HUES48 (cell line): ENCODE measurements at regions not wholly inside any gene's neighbourhood (a gene's known extent, or its start where the extent isn't known, plus 50 kb on each side); places are given as distances from the start of the nearest gene placed in this dataset.
"Not testable (repeated sequence)": the region's sequence is repeated elsewhere in the genome, so short reads cannot be mapped to it uniquely, and the experiment has no call there.

Experiments
- H3K27ac ChIP-seq: one replicate; pipeline ENCODE4 v1.7.0; 2013; ENCODE audit warnings: low read depth, low read length, inconsistent platforms
- H3K27me3 ChIP-seq: 2 replicates; pipeline ENCODE4 v1.6.1; 2013; ENCODE audit warnings: mild to moderate bottlenecking, low read length; ENCODE audit not compliant: control insufficient read depth, insufficient read depth
- H3K36me3 ChIP-seq: 2 replicates; pipeline ENCODE4 v1.6.1; 2013; ENCODE audit warnings: low read length; ENCODE audit not compliant: control insufficient read depth, insufficient read depth
- H3K4me1 ChIP-seq: 2 replicates; pipeline ENCODE4 v1.6.1; 2013; ENCODE audit warnings: mild to moderate bottlenecking, low read length; ENCODE audit not compliant: control insufficient read depth, insufficient read depth
- H3K4me3 ChIP-seq: 2 replicates; pipeline ENCODE4 v1.5.1; 2013; ENCODE audit warnings: mild to moderate bottlenecking, low read depth, low read length
- H3K9ac ChIP-seq: 2 replicates; pipeline ENCODE4 v1.6.1; 2013; ENCODE audit warnings: mild to moderate bottlenecking, low read depth, low read length, moderate library complexity
- H3K9me3 ChIP-seq: 2 replicates; pipeline ENCODE4 v1.6.1; 2013; ENCODE audit warnings: low read length; ENCODE audit not compliant: control insufficient read depth, insufficient read depth

GRCh38 chr14:38547961-38548490 is 292.1 kb upstream of the CLEC14A start:
- no peaks in the 10 kb centered on the region for H3K27me3 ChIP-seq
- H3K4me1 ChIP-seq: peaks cover 12% of the 10 kb centered on the region; the same call in 1 of the 2 replicates
- H3K4me3 ChIP-seq: no peak overlapping the region
- H3K27ac ChIP-seq: no peak overlapping the region
- no peak overlapping the region for H3K9ac ChIP-seq
- H3K9me3 ChIP-seq: no peaks in the 10 kb centered on the region
- H3K36me3 ChIP-seq: no peaks in the 10 kb centered on the region

DNA sequence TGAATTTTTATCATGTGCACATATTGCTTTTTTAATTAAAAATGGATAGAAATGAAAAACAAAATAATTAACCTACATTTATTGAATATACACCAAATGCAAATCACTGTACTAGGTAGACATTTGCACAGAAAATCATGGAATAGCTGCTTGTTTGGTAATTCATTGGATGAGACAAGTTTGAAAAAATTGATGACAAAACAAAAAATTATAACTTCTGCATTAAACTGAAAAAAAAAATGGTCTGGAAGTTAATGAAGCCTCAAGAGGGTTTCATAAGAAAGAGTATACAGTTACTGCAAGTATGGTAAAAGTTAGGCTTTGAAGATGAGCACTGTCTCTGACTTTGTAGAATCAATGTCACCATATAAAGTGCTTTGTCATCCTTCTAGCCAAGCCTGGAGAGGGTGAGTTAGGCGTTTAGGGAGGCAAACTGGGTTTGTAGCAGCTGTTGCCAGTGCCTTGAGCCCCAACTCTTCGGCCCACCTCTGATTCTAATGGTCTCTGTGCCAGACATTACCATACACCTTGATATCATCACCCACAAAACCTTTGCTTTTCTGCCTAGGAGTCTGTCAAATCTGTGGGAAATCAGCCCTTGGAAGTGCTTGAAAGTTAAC is 291.1 kb upstream of the CLEC14A start:
- Histone ChIP-seq H3K9me3 (no peaks in the 10 kb centered on the region), H3K9ac (no peak overlapping the region), H3K4me3 (no peak overlapping the region), H3K36me3 (no peaks in the 10 kb centered on the region), H3K27ac (no peak overlapping the region), H3K27me3 (no peaks in the 10 kb centered on the region), H3K4me1 (0 out of 2 replicates have a peak, but pooled peaks cover 4% of the 10 kb centered on the region)

DNA sequence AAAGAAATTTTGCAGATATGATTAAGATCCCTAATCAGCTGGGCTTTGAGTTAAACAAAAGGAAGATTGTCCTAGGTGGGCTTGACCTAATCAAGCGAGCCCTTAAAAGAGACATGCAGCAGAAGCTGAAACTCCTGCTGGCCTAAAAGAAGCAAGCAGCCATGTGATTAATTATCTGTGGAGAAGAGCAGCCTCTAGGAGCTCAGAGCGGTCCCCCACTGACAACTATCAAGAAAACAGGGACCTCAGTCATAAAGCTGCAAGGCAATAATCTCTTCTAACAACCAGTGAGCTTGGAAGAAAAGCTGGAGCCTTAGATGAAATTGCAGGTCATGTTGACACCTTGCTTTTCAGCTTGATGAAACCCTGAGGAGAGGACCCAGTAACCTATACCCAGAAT is 288.9 kb upstream of the CLEC14A start:
- Histone ChIP-seq H3K4me3 (no peak overlapping the region), H3K36me3 (no peaks in the 10 kb centered on the region), H3K27ac (no peak overlapping the region), H3K9ac (no peak overlapping the region), H3K27me3 (no peaks in the 10 kb centered on the region), H3K9me3 (no peaks in the 10 kb centered on the region), H3K4me1 (no peaks in the 10 kb centered on the region)

DNA sequence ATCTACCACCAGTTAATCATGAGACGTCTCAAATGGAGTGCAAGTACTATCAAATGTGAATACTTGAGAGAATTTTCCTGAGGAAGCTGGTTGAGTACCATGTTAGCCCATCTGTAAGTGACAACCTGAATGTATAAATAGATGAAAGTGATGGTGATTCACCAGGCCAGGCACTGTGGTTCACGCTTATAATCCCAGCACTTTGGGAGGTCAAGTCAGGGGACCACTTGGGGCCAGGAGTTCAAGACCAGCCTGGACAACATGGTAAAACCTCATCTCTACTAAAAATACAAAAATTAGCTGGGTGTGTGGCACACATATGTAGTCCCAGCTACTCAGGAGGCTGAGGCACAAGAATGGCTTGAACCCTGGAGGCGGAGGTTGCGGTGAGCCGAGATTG is 288.0 kb upstream of the CLEC14A start:
- not testable (repeated sequence) for H3K4me1 ChIP-seq, H3K4me3 ChIP-seq, H3K27me3 ChIP-seq, H3K9ac ChIP-seq, H3K36me3 ChIP-seq, H3K9me3 ChIP-seq, H3K27ac ChIP-seq

DNA sequence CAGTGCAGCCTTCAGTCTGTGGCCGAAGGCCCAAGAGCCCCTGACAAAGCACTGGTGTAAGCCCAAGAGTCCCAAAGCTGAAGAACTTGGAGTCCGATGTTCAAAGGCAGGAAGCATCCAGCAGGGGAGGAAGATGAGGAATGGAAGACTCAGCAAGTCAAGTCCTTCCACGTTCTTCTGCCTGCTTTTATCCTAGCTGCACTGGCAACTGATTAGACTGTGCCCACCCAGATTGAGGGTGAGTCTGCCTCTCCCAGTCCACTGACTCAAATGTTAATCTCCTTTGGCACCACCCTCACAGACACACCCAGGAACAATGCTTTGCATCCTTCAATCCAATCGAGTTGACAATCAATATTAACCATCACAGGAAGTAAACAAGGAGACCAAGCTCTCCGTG is 282.2 kb upstream of the CLEC14A start:
- H3K9ac ChIP-seq, H3K36me3 ChIP-seq, H3K27ac ChIP-seq, H3K27me3 ChIP-seq, H3K4me1 ChIP-seq, H3K9me3 ChIP-seq, H3K4me3 ChIP-seq: not testable (repeated sequence)

- Histone ChIP-seq H3K9me3 (no peaks in the 10 kb centered on the region), H3K36me3 (no peaks in the 10 kb centered on the region), H3K27me3 (no peaks in the 10 kb centered on the region), H3K9ac (no peak overlapping the region), H3K4me3 (no peak overlapping the region), H3K27ac (no peak overlapping the region), H3K4me1 (peaks cover 7% of the 10 kb centered on the region)
These were observed 280.6 kb upstream of the CLEC14A start for GRCh38 chr14:38536376-38537038.

DNA sequence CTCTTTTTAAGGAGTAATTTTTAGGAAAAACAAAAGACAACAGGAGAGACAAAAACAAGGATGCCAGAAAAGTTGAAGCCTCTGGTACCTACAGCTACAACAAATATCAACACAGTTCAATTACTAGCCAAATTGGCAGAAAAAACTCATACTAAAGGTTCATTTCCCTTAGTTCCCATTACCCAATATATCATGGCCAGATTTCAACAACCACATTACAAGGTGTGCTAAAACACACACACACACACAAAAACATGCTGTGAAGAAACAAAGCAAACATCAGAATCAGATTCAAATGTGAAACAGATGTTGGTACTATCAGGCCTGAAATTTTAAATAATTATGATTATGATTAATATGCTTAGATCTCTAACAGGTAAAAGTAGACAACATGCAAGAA is 272.7 kb upstream of the CLEC14A start:
- no peak overlapping the region for H3K9ac ChIP-seq
- H3K9me3 ChIP-seq: no peaks in the 10 kb centered on the region
- H3K36me3 ChIP-seq: no peaks in the 10 kb centered on the region
- H3K4me3 ChIP-seq: no peak overlapping the region
- H3K4me1 ChIP-seq: peaks cover 28% of the 10 kb centered on the region
- H3K27me3 ChIP-seq: no peaks in the 10 kb centered on the region
- no peak overlapping the region for H3K27ac ChIP-seq

DNA sequence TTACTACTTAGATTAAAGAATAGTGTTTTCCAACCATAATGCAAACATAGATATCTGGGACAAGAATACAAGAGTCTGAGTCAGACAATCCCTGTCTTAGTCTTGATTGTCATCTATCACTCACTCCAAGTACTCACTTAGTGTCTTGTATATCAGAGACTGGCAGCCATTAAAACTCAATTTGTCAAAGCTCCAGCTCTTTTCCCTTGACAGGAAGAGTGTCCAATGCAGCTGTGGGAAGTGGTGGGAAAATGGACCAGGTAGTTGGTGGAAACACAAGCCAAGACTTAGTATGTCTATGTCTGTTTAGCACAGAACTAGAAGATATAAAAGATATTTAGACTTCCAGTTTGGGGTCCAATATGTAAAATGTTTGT is 271.6 kb upstream of the CLEC14A start:
- Histone ChIP-seq H3K4me3 (no peak overlapping the region), H3K27me3 (no peaks in the 10 kb centered on the region), H3K27ac (no peak overlapping the region), H3K4me1 (peaks cover 28% of the 10 kb centered on the region), H3K9ac (no peak overlapping the region), H3K36me3 (no peaks in the 10 kb centered on the region), H3K9me3 (no peaks in the 10 kb centered on the region)

GRCh38 chr14:38526826-38527501 is 271.1 kb upstream of the CLEC14A start:
- H3K36me3 ChIP-seq: no peaks in the 10 kb centered on the region
- H3K9me3 ChIP-seq: no peaks in the 10 kb centered on the region
- H3K27ac ChIP-seq: no peak overlapping the region
- H3K9ac ChIP-seq: no peak overlapping the region
- H3K4me3 ChIP-seq: no peak overlapping the region
- H3K4me1 ChIP-seq: peaks cover 28% of the 10 kb centered on the region
- no peaks in the 10 kb centered on the region for H3K27me3 ChIP-seq

- H3K4me1 ChIP-seq: peaks cover 28% of the 10 kb centered on the region
These were observed 269.0 kb upstream of the CLEC14A start for GRCh38 chr14:38524636-38525509.

More at GRCh38 chr14:38524636-38525509, 269.0 kb upstream of the CLEC14A start:
- Histone ChIP-seq H3K36me3 (no peaks in the 10 kb centered on the region), H3K27me3 (no peaks in the 10 kb centered on the region), H3K9me3 (no peaks in the 10 kb centered on the region), H3K27ac (peak overlapping the region; percentile 70), H3K4me3 (no peak overlapping the region), H3K9ac (no peak overlapping the region)
